ENCODE measurements at regions not wholly inside any gene's neighbourhood (a gene's known extent, or its start where the extent isn't known, plus 50 kb on each side); places are given as distances from the start of the nearest gene placed in this dataset.

DNA sequence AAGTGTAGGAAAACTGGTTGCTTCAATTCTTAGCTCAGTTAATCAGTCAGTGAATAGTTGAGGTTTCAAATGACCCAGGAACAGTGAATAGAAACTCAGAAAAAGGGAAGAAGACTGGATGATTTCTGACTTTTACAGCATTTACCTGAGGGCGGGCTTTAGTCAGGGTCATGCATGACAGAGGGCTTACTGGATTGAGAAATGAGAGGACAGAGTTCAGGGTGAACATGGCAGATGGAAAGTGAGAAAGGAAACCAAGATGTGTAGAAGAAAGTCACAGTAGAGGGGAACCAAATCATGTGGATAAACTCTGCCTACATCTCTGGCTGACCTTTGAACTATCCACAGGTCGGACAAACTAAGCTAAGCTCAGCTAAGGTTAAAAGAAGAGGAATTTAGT is 596.0 kb downstream of the SEMA5A start:
- H3K4me3 ChIP-seq (ENCODE audit: low read length in 2 of 2), result no peak overlapping the region
- no peak overlapping the region for H3K4me3 Mint-ChIP-seq

DNA sequence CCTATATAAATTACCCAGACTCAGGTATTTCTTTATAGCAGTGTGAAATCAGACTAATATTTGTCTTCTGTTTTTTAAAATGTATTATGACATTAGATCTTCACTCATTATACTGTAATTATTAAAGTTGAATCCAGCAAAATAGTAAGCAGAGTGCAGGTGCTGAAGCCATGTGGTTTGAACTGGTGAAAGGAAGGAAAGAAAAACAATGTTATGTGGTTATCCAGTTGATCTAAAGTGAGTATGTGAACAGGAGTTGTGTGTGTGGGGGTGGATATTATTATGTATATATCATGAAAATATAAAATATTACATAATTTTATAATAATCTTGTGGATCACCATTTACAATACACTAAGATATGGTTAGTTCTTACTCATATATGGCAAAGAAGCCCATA is 593.7 kb downstream of the SEMA5A start:
- POLR2A ChIA-PET (ENCODE audit: partially characterized antibody), result no interaction called here
- CTCF ChIA-PET (ENCODE audit: partially characterized antibody), result no interaction called here
- intact Hi-C loops (cut with micrococcal nuclease), result no loop called here
- no peak overlapping the region for H3K27ac ChIP-seq (ENCODE audit: low read depth, low read length)
- no peaks in the 10 kb centered on the region for H3K9me3 ChIP-seq (ENCODE audit: control insufficient read depth in 1 of 2, low read length in 2 of 2)
- no peak overlapping the region for H3K4me3 Mint-ChIP-seq
- H3K4me1 Mint-ChIP-seq, result no peaks in the 10 kb centered on the region
- DNase-seq, result no peak
- H3K9me3 Mint-ChIP-seq, result peaks cover 0 to 12% (median 8%) of the 10 kb centered on the region in 8 donors
- no peak overlapping the region for H3K27ac Mint-ChIP-seq
- H3K27me3 Mint-ChIP-seq, result no peaks in the 10 kb centered on the region
- no peaks in the 10 kb centered on the region for H3K4me1 ChIP-seq (ENCODE audit: insufficient read depth, low read length)
- H3K27me3 ChIP-seq (ENCODE audit: insufficient read depth, low read length), result no peaks in the 10 kb centered on the region
- H3K36me3 ChIP-seq (ENCODE audit: insufficient read depth, low read length), result no peaks in the 10 kb centered on the region
- no peaks in the 10 kb centered on the region for H3K36me3 Mint-ChIP-seq
- H3K4me3 ChIP-seq (ENCODE audit: low read length in 2 of 2), result no peak overlapping the region

More for the DNA sequence above, 596.0 kb downstream of the SEMA5A start:
- Histone ChIP-seq H3K9me3 (ENCODE audit: control insufficient read depth in 1 of 2, low read length in 2 of 2) (no peaks in the 10 kb centered on the region), H3K27me3 (ENCODE audit: insufficient read depth, low read length) (no peaks in the 10 kb centered on the region), H3K4me1 (ENCODE audit: insufficient read depth, low read length) (no peaks in the 10 kb centered on the region), H3K27ac (ENCODE audit: low read depth, low read length) (no peak overlapping the region), H3K36me3 (ENCODE audit: insufficient read depth, low read length) (no peaks in the 10 kb centered on the region)
- intact Hi-C loops (cut with micrococcal nuclease), result no loop called here
- Mint-ChIP-seq H3K27ac (no peak overlapping the region), H3K9me3 (peaks cover 3 to 12% (median 6%) of the 10 kb centered on the region in 8 donors), H3K36me3 (no peaks in the 10 kb centered on the region), H3K27me3 (no peaks in the 10 kb centered on the region), H3K4me1 (no peaks in the 10 kb centered on the region)
- ChIA-PET CTCF (ENCODE audit: partially characterized antibody) (no interaction called here), POLR2A (ENCODE audit: partially characterized antibody) (no interaction called here)
- no peak for DNase-seq

GRCh38 chr5:8953016-8953415 is 592.9 kb downstream of the SEMA5A start:
- Histone ChIP-seq H3K27me3 (ENCODE audit: insufficient read depth, low read length) (no peaks in the 10 kb centered on the region), H3K36me3 (ENCODE audit: insufficient read depth, low read length) (no peaks in the 10 kb centered on the region), H3K9me3 (ENCODE audit: control insufficient read depth in 1 of 2, low read length in 2 of 2) (no peaks in the 10 kb centered on the region), H3K27ac (ENCODE audit: low read depth, low read length) (no peak overlapping the region), H3K4me1 (ENCODE audit: insufficient read depth, low read length) (no peaks in the 10 kb centered on the region), H3K4me3 (ENCODE audit: low read length in 2 of 2) (no peak overlapping the region)
- Mint-ChIP-seq H3K9me3 (peaks cover 0 to 12% (median 7%) of the 10 kb centered on the region in 8 donors), H3K36me3 (no peaks in the 10 kb centered on the region), H3K4me1 (no peaks in the 10 kb centered on the region), H3K4me3 (no peak overlapping the region), H3K27me3 (no peaks in the 10 kb centered on the region), H3K27ac (no peak overlapping the region)
- intact Hi-C loops (cut with micrococcal nuclease), result no loop called here
- no peak for DNase-seq
- CTCF ChIA-PET (ENCODE audit: partially characterized antibody), result no interaction called here
- POLR2A ChIA-PET (ENCODE audit: partially characterized antibody), result no interaction called here

DNA sequence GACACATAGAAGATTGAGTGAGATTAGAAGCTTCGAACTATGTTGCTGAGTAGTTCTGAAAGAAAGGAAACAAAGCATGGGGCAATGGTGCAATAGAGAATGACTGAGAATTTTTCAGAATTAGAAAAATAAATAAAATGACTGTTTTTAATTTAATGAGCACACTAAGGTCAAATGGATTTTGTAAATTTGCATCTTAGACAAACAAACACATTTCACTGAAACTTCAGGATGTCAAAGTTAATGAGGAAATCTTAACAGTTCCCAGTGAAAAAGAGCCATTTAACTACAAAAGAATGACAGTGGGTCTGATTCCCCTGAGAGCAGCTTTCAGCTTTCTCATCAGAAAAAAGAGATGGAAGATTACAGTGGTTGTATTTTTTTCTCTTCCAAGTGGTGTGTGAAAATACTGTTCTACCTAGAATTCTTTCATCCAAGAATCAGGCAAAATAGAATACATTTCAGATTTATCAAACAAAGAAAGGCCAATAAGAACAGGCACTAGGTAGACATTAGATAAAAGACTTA is 591.9 kb downstream of the SEMA5A start:
- H3K4me1 Mint-ChIP-seq, result no peaks in the 10 kb centered on the region
- intact Hi-C loops (cut with micrococcal nuclease), result no loop called here
- H3K4me1 ChIP-seq (ENCODE audit: insufficient read depth, low read length), result no peaks in the 10 kb centered on the region
- H3K27ac Mint-ChIP-seq, result no peak overlapping the region
- H3K9me3 Mint-ChIP-seq, result peaks cover 0 to 12% (median 9%) of the 10 kb centered on the region in 8 donors
- no peak overlapping the region for H3K4me3 ChIP-seq (ENCODE audit: low read length in 2 of 2)
- no peak overlapping the region for H3K4me3 Mint-ChIP-seq
- no peaks in the 10 kb centered on the region for H3K36me3 ChIP-seq (ENCODE audit: insufficient read depth, low read length)
- H3K36me3 Mint-ChIP-seq, result no peaks in the 10 kb centered on the region
- no peak for DNase-seq
- no peaks in the 10 kb centered on the region for H3K9me3 ChIP-seq (ENCODE audit: control insufficient read depth in 1 of 2, low read length in 2 of 2)
- CTCF ChIA-PET (ENCODE audit: partially characterized antibody), result no interaction called here
- no peak overlapping the region for H3K27ac ChIP-seq (ENCODE audit: low read depth, low read length)
- no peaks in the 10 kb centered on the region for H3K27me3 ChIP-seq (ENCODE audit: insufficient read depth, low read length)
- POLR2A ChIA-PET (ENCODE audit: partially characterized antibody), result no interaction called here
- no peaks in the 10 kb centered on the region for H3K27me3 Mint-ChIP-seq

GRCh38 chr5:8954801-8955200 is 591.1 kb downstream of the SEMA5A start:
- Mint-ChIP-seq H3K27me3 (no peaks in the 10 kb centered on the region), H3K9me3 (peaks cover 0 to 10% (median 6%) of the 10 kb centered on the region in 8 donors), H3K4me3 (no peak overlapping the region), H3K27ac (no peak overlapping the region), H3K4me1 (no peaks in the 10 kb centered on the region), H3K36me3 (no peaks in the 10 kb centered on the region)
- H3K36me3 ChIP-seq (ENCODE audit: insufficient read depth, low read length), result no peaks in the 10 kb centered on the region
- no peaks in the 10 kb centered on the region for H3K4me1 ChIP-seq (ENCODE audit: insufficient read depth, low read length)
- intact Hi-C loops (cut with micrococcal nuclease), result no loop called here
- H3K4me3 ChIP-seq (ENCODE audit: low read length in 2 of 2), result no peak overlapping the region
- no peaks in the 10 kb centered on the region for H3K27me3 ChIP-seq (ENCODE audit: insufficient read depth, low read length)
- H3K9me3 ChIP-seq (ENCODE audit: control insufficient read depth in 1 of 2, low read length in 2 of 2), result no peaks in the 10 kb centered on the region
- no peak for DNase-seq
- POLR2A ChIA-PET (ENCODE audit: partially characterized antibody), result no interaction called here
- no peak overlapping the region for H3K27ac ChIP-seq (ENCODE audit: low read depth, low read length)
- CTCF ChIA-PET (ENCODE audit: partially characterized antibody), result no interaction called here

GRCh38 chr5:8956659-8957058 is 589.2 kb downstream of the SEMA5A start:
- no peaks in the 10 kb centered on the region for H3K27me3 Mint-ChIP-seq
- H3K27ac Mint-ChIP-seq, result no peak overlapping the region
- H3K9me3 ChIP-seq (ENCODE audit: control insufficient read depth in 1 of 2, low read length in 2 of 2), result no peaks in the 10 kb centered on the region
- H3K27ac ChIP-seq (ENCODE audit: low read depth, low read length), result no peak overlapping the region
- no peaks in the 10 kb centered on the region for H3K27me3 ChIP-seq (ENCODE audit: insufficient read depth, low read length)
- intact Hi-C loops (cut with micrococcal nuclease), result no loop called here
- no peak overlapping the region for H3K4me3 Mint-ChIP-seq
- no peak for DNase-seq
- CTCF ChIA-PET (ENCODE audit: partially characterized antibody), result no interaction called here
- H3K9me3 Mint-ChIP-seq, result peaks cover 0 to 11% (median 5%) of the 10 kb centered on the region in 8 donors
- H3K4me1 Mint-ChIP-seq, result no peaks in the 10 kb centered on the region
- H3K36me3 ChIP-seq (ENCODE audit: insufficient read depth, low read length), result no peaks in the 10 kb centered on the region
- H3K4me1 ChIP-seq (ENCODE audit: insufficient read depth, low read length), result no peaks in the 10 kb centered on the region
- H3K36me3 Mint-ChIP-seq, result no peaks in the 10 kb centered on the region
- POLR2A ChIA-PET (ENCODE audit: partially characterized antibody), result no interaction called here
- no peak overlapping the region for H3K4me3 ChIP-seq (ENCODE audit: low read length in 2 of 2)

DNA sequence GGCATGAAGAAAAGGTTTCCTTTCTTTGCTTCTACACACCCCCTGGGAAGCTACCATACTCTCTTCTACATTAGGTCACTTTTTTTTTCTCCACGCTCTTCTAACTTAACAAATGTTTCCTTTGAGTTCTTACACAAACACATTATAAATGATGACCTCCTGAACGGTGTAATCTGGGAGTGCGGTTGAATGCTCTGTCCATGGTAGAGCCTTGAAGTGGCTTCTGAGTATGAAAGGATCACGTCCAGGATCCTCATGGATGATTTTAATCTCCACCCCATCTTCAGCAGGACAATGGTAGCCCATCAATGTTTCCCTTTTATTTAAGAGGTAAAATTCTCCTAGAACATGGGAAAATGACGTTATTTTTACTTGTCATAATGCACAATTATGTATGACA is 587.3 kb downstream of the SEMA5A start:
- ChIA-PET CTCF (ENCODE audit: partially characterized antibody) (no interaction called here), POLR2A (ENCODE audit: partially characterized antibody) (no interaction called here)
- no peak overlapping the region for H3K27ac ChIP-seq (ENCODE audit: low read depth, low read length)
- H3K36me3 Mint-ChIP-seq, result no peaks in the 10 kb centered on the region
- peaks cover 0 to 12% (median 6%) of the 10 kb centered on the region in 8 donors for H3K9me3 Mint-ChIP-seq
- H3K27ac Mint-ChIP-seq, result no peak overlapping the region
- H3K4me3 Mint-ChIP-seq, result no peak overlapping the region
- intact Hi-C loops (cut with micrococcal nuclease), result no loop called here
- no peaks in the 10 kb centered on the region for H3K9me3 ChIP-seq (ENCODE audit: control insufficient read depth in 1 of 2, low read length in 2 of 2)
- H3K36me3 ChIP-seq (ENCODE audit: insufficient read depth, low read length), result no peaks in the 10 kb centered on the region
- DNase-seq, result no peak
- H3K4me3 ChIP-seq (ENCODE audit: low read length in 2 of 2), result no peak overlapping the region
- no peaks in the 10 kb centered on the region for H3K27me3 ChIP-seq (ENCODE audit: insufficient read depth, low read length)
- no peaks in the 10 kb centered on the region for H3K27me3 Mint-ChIP-seq
- no peaks in the 10 kb centered on the region for H3K4me1 Mint-ChIP-seq
- no peaks in the 10 kb centered on the region for H3K4me1 ChIP-seq (ENCODE audit: insufficient read depth, low read length)

DNA sequence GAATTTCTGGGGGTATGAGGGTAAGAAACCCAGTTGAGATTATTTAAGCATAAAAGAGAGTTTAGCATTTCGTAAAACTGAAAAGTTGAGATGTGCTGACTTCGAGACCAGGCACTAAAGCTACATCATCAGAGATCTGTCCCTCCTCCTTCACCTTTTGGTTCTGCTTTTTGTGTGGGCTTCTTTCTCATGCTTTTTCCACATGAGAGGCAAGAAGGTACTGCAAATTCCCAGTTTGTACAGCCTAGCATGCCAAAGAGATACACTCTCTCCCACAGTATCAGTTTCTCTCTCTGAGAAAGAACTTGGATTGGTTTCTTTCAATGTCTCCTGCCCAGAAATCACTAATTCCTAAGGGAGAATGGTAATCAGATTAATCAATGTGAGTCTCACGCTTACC is 584.7 kb downstream of the SEMA5A start:
- no peak for DNase-seq
- no peaks in the 10 kb centered on the region for H3K27me3 Mint-ChIP-seq
- CTCF ChIA-PET (ENCODE audit: partially characterized antibody), result no interaction called here
- Histone ChIP-seq H3K27me3 (ENCODE audit: insufficient read depth, low read length) (no peaks in the 10 kb centered on the region), H3K36me3 (ENCODE audit: insufficient read depth, low read length) (no peaks in the 10 kb centered on the region), H3K27ac (ENCODE audit: low read depth, low read length) (no peak overlapping the region), H3K9me3 (ENCODE audit: control insufficient read depth in 1 of 2, low read length in 2 of 2) (no peaks in the 10 kb centered on the region), H3K4me3 (ENCODE audit: low read length in 2 of 2) (no peak overlapping the region), H3K4me1 (ENCODE audit: insufficient read depth, low read length) (no peaks in the 10 kb centered on the region)
- no peak overlapping the region for H3K4me3 Mint-ChIP-seq
- no peak overlapping the region for H3K27ac Mint-ChIP-seq
- no peaks in the 10 kb centered on the region for H3K4me1 Mint-ChIP-seq
- intact Hi-C loops (cut with micrococcal nuclease), result no loop called here
- H3K9me3 Mint-ChIP-seq, result peaks cover 3 to 14% (median 7%) of the 10 kb centered on the region in 8 donors
- POLR2A ChIA-PET (ENCODE audit: partially characterized antibody), result no interaction called here
- H3K36me3 Mint-ChIP-seq, result no peaks in the 10 kb centered on the region

All from CD4-positive, alpha-beta memory T cell (primary cell).